HG03565 (cell line): ENCODE measurements at regions not wholly inside any gene's neighbourhood (a gene's known extent, or its start where the extent isn't known, plus 50 kb on each side); places are given as distances from the start of the nearest gene placed in this dataset.
"Not testable (repeated sequence)": the region's sequence is repeated elsewhere in the genome, so short reads cannot be mapped to it uniquely, and the experiment has no call there.

Experiments
- ATAC-seq: cut with Tn5 transposase; IDR thresholded peaks from one replicate; pipeline ENCODE4 v1.9.1; 2021; ENCODE audit warnings: mild to moderate bottlenecking, moderate library complexity; ENCODE audit not compliant: unreplicated experiment

DNA sequence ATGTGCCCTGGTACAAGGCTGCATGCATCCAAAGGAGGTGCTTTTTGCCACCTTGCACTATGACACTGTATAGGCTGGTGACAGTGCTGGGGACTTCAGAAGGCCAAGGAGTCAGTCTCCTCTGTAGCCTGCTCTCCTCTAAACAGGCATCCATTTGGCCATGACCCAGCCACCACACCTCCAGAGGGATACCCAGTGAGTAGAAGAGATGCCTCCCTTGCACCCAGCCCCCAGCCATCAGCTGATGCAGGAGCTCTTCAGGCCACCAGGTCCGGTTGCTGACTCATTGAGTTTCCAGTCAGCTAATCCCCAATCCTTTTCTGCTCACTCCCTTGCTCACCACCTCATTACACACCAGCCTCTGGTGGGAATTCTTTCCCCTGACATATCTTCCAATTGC lies 99.8 kb downstream of the PJA1 start:
- ATAC-seq, result no peak

- ATAC-seq, result no peak
Observed at GRCh38 chrX:69063486-69063885, 101.8 kb downstream of the PJA1 start.

DNA sequence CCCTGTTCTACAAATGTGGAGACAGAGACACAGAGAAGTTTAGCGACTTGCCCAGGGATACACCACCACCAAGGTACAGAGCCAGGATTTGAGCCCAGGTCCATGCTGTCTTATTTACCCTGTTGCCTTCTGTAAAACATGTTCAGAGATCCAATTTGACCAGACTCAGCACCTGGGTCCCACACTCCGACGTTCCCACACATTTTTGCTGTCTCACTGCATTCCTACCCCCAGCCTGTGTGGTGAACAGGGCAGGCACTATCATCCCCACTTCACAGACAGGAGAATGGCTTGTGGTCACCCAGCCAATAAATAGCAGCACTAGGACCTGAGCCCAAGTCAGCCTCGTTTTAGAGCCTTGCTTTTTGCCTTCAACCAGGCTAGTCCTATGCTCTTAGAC lies 102.8 kb downstream of the PJA1 start:
- no peak for ATAC-seq

- ATAC-seq, result no peak
Observed at GRCh38 chrX:69060631-69061408, 104.4 kb downstream of the PJA1 start.

GRCh38 chrX:69055193-69055592 lies 110.1 kb downstream of the PJA1 start:
- ATAC-seq, result no peak

GRCh38 chrX:69054497-69054896 lies 110.8 kb downstream of the PJA1 start:
- ATAC-seq, result not testable (repeated sequence)

DNA sequence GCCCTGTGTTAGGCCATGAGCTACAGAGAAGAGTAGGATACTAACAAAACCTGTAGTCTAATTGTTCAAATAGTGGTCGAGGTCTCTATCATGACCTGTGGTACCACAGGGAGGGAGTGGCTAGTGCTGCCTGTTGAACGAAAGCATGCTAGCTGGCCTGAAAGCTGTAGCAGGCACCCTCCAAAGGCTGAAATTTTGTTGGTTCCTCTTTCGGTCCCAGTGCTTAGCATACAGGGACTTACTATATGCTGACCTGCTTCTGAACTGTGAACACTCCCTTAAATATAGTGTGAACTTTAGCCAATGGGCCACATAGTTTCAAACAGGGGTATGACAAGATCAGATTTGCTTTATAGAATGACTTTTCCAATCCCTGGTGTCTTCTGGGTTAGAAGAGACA lies 113.4 kb downstream of the PJA1 start:
- ATAC-seq, result no peak

GRCh38 chrX:69050051-69050765 lies 115.0 kb downstream of the PJA1 start:
- no peak for ATAC-seq

GRCh38 chrX:69046996-69047490 lies 118.2 kb downstream of the PJA1 start:
- no peak for ATAC-seq

- ATAC-seq, result no peak
Observed at GRCh38 chrX:69045616-69046345, 119.5 kb downstream of the PJA1 start.

GRCh38 chrX:69038816-69039215 lies 126.4 kb downstream of the PJA1 start:
- ATAC-seq, result no peak

DNA sequence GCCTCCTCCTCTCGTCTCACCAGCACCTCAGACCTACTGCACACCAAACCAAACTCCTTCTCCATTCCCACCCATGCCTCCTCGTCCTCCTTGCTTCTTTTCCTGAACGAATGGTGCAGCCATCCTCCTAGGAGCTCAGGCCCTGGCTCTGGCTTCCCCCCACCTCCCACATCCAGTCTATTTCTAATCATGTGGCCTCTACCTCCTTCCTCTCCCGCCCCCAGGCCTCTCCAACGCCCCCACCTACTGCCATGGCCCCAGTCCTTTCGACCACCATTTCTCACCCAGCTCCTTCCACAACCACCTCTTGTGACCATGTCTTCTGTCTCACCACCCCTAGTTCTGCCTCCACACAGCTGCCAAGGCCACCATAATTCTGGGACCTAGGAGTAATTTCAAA lies 127.1 kb downstream of the PJA1 start:
- no peak for ATAC-seq

GRCh38 chrX:69037786-69038185 lies 127.5 kb downstream of the PJA1 start:
- no peak for ATAC-seq

- no peak for ATAC-seq
Observed at GRCh38 chrX:69036674-69037573, 128.3 kb downstream of the PJA1 start.

- ATAC-seq, result no peak
Observed at GRCh38 chrX:69034451-69034850, 130.8 kb downstream of the PJA1 start.

- no peak for ATAC-seq
Observed at GRCh38 chrX:69033936-69034335, 131.3 kb downstream of the PJA1 start.

DNA sequence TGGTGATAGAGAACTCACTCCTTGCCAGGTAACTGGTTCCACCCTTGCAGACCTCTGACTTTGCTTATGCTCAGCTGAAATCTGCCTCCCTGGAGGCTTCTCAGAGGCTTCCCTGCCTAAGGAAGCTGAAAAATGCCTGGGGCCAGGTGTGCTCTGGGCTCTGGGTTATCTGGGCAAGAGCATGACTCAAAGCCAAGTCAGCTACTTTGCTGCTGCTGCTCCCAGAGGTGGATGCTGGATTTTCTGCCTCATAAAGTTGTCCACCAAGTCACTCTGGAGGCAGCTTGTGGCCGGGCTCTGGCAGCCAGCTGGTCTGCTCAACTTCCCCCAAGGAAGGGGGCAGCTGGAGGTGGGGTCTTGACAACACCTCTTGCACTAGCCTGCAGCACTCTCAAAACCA lies 132.7 kb downstream of the PJA1 start:
- ATAC-seq, result no peak

DNA sequence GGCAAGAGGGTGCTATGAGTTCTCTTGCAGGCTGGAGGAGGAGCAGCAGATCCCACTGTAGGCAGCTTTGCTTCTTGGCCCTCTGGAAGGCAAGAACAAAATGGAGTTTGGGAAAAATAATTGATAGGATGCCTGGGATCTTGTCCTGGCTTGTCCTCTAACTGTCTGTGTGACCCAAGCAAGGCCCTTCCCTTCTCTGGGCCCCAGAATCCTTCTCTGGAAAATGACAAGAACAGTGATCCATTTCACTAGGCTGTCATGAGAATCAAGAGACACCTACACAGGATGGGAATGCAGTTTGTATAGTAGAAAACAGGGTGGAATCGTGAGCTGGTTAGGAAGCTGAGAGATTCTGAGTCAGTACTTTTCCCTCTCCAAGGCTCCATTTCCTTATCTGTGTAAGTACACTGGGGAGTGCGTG lies 133.3 kb downstream of the PJA1 start:
- no peak for ATAC-seq

DNA sequence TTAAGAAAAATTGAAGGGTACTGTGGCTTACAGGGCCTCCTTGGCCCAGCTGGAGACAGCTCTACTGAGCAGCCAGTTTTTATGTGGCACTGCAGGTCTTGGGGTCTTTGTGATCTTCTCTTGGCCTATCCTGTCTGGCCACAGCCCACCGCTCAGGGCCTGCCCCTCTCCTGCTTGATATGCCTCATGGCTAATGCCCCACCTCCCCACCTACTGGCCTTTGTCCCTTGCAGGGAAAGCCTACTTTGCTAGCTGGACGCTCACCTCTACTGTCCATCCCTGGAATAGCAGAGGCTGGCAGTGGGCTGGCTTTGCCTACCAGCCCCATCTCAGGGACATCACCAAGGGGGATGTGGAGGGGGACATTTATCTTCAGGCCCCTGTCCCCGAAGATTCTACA lies 134.1 kb downstream of the PJA1 start:
- no peak for ATAC-seq

- no peak for ATAC-seq
Observed at GRCh38 chrX:69029771-69030170, 135.5 kb downstream of the PJA1 start.

DNA sequence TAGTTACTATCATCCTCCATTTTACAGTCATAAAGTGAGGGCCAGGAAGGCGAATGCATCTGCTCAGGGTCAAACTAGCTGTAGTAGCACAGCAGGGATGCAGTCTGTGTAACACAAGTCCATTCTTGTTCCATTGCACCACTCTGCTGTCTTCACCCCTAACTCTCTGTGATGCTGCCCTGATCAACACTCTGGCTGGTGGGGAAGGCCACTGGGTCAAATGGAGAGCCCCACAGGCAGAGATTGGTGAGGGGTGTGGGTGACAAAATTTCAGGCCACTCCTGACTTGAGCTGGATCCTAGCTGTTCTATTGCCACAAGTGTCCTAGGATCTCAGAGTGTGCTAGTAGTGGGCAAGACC lies 136.5 kb downstream of the PJA1 start:
- no peak for ATAC-seq
